GM13976 (cell line): ENCODE measurements at regions not wholly inside any gene's neighbourhood (a gene's known extent, or its start where the extent isn't known, plus 50 kb on each side); places are given as distances from the start of the nearest gene placed in this dataset.

ENCODE experiments used
- DNase-seq: peaks from one replicate; pipeline ENCODE4 v3.0.0; 2012; ENCODE audit warnings: low spot score
- CTCF ChIP-seq: IDR thresholded peaks from 2 replicates; pipeline ENCODE4 v1.5.1; 2012; ENCODE audit warnings: borderline replicate concordance, mild to moderate bottlenecking; ENCODE audit not compliant: insufficient read depth; ENCODE audit errors: extremely low read depth, missing control alignments, control extremely low read depth
- in situ Hi-C: fragments of 300-500 bp; cut with MboI; formaldehyde crosslinking; loops from one replicate; pipeline ENCODE4 v1.12.0; 2022; ENCODE audit warnings: low sequenced_read_pairs, mixed read lengths, inconsistent platforms; ENCODE audit not compliant: unreplicated experiment

GRCh38 chr2:122748552-122749011 lies 993.1 kb downstream of the TSN start:
- no peak for TF ChIP-seq CTCF

GRCh38 chr2:122749405-122749804 lies 994.0 kb downstream of the TSN start:
- in situ Hi-C loops, result no loop called here
- no peak for DNase-seq
- no peak for TF ChIP-seq CTCF

More at GRCh38 chr2:122748552-122749011, 993.1 kb downstream of the TSN start:
- DNase-seq, result no peak
- in situ Hi-C loops, result no loop called here

- DNase-seq, result no peak
- in situ Hi-C loops, result no loop called here
- TF ChIP-seq CTCF, result no peak
Observed at GRCh38 chr2:122750095-122750494, 994.6 kb downstream of the TSN start.

GRCh38 chr2:122750808-122751207 lies 995.4 kb downstream of the TSN start:
- no peak for DNase-seq
- TF ChIP-seq CTCF, result no peak
- in situ Hi-C loops, result no loop called here

- no peak for DNase-seq
- no peak for TF ChIP-seq CTCF
- in situ Hi-C loops, result no loop called here
Observed at GRCh38 chr2:122753336-122753735, 997.9 kb downstream of the TSN start.

- TF ChIP-seq CTCF, result no peak
- in situ Hi-C loops, result no loop called here
- DNase-seq, result no peak
Observed at GRCh38 chr2:122754561-122754960, 999.1 kb downstream of the TSN start.
